Spinal cord (tissue), 9 donors: ENCODE measurements at regions not wholly inside any gene's neighbourhood (a gene's known extent, or its start where the extent isn't known, plus 50 kb on each side); places are given as distances from the start of the nearest gene placed in this dataset.

Experiments
- DNase-seq, 6 donors: peaks; one replicate each; pipeline versions ENCODE4 v3.0.0 to v3.0.0-alpha.2; 2013 to 2015; ENCODE audit warnings: low spot score in 6 of 6, low read depth in 4 of 6
- H3K27ac ChIP-seq: one replicate; pipeline ENCODE4 v1.5.1; 2013; ENCODE audit warnings: low read depth, low read length, control low read depth
- H3K27me3 ChIP-seq: one replicate; pipeline ENCODE4 v1.6.1; 2013; ENCODE audit warnings: low read length; ENCODE audit not compliant: control insufficient read depth, insufficient read depth
- H3K36me3 ChIP-seq: one replicate; pipeline ENCODE4 v1.6.1; 2013; ENCODE audit warnings: low read length; ENCODE audit not compliant: control insufficient read depth, insufficient read depth
- H3K4me1 ChIP-seq: one replicate; pipeline ENCODE4 v1.6.1; 2013; ENCODE audit warnings: low read length; ENCODE audit not compliant: control insufficient read depth, insufficient read depth
- H3K4me3 ChIP-seq: one replicate; pipeline ENCODE4 v1.5.1; 2013; ENCODE audit warnings: low read depth, low read length, control low read depth
- H3K9me3 ChIP-seq: one replicate; pipeline ENCODE4 v1.6.1; 2013; ENCODE audit warnings: low read length; ENCODE audit not compliant: control insufficient read depth, insufficient read depth
- WGBS: methylation state at CpG from one replicate; pipeline ENCODE4 v1.1.5; 2013; ENCODE audit warnings: missing lambda C conversion rate; ENCODE audit not compliant: insufficient coverage; 5-methylcytosine and 5-hydroxymethylcytosine counted together
- donor health status: healthy.

DNA sequence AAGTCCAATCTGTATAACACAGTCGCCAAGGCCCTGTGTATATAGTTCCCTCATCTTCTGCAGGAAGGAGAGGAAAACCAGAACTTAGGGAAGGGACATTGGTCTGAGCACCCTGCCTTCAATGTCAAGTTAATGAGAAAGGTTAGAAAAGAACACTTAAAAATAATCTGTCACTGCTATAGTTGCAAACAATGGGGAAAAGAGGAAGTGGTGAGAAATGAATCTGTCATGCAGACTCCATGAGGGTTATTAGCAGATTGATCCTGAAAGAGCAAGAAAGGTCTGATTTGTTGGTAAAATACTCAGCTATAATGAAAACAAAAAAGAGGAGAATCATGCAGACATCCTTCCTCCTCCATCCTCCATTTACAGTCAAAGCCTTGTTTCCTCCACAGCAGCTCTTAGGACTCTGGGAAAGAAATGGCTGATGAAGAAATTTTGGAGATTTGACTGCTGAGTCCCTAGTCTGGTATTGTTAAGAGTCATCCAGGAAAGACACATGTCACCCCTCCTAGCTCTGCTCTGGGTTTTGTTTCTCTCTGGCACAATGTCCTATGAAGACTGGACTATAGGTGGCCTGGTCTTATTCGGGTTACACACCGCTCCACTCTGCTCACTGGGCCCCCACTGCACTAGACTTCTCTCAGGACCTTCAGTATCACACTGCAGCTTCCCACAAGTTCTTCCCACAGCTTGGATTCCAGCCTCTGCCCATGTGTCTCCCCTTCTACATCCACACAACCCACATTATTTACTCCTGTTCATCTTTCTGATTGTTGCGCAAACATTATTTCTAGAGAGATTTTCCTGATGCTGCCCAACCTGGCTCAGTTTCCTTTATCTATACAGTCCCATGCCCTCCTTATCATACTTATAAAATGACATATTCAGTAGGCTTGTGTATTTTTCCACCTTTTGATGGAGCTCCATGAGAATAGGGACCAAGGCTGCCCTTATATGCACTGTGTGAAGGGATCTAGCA lies 56.5 kb upstream of the XYLT1 start:
- H3K4me3 ChIP-seq: no peak overlapping the region
- DNase-seq: no peak
- H3K27ac ChIP-seq: no peak overlapping the region
- no peaks in the 10 kb centered on the region for H3K27me3 ChIP-seq
- 97% methylated on average over 2 of the region's 4 CpGs for WGBS
- no peaks in the 10 kb centered on the region for H3K4me1 ChIP-seq
- no peaks in the 10 kb centered on the region for H3K9me3 ChIP-seq
- H3K36me3 ChIP-seq: no peaks in the 10 kb centered on the region

DNA sequence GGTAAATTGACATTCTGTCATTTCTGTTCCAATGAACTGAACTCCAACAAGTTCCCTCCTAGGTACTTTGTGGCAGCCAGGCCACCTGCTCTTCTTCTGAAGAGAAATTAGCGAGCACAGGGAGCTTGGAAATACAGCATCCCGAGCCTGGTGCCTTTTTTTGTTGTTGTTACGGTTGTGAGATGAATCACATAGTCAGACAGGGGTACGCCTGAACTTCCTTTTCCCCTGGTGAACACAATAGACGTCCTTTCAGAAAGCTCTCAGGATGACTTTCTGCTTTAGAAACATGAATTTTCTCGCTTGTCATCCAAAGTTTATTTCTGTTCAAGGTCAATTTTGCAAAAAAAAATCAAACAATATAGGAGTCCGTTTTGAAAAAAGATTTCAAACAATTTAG lies 53.9 kb upstream of the XYLT1 start:
- Histone ChIP-seq H3K27me3 (no peaks in the 10 kb centered on the region), H3K4me3 (no peak overlapping the region), H3K4me1 (no peaks in the 10 kb centered on the region), H3K36me3 (no peaks in the 10 kb centered on the region), H3K9me3 (no peaks in the 10 kb centered on the region), H3K27ac (no peak overlapping the region)
- peak in 1 of 6 donors; percentile 16 for DNase-seq
- WGBS: 73% methylated on average over 4 of the region's 7 CpGs

DNA sequence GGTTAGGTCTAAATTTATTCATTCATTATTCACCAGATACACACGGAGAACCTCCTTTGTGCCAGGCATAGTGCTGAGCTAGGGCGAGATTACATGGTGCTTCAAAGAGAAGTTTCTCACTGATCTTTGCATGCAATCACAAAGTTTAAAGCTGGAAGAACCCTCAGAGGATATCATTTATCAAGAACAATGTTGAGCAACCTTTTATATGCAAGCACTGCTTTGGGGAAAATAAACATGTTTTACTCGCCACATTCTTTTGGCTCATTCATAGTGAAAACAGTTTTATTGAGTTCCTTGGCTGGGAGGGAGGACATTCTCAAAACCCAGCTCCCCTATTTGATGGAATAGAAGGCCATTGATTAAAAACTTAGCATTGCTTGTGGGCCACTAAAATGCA lies 49.8 kb upstream of the XYLT1 start:
- no CpG with 5 or more reads among the region's 3 CpGs for WGBS
- H3K9me3 ChIP-seq: no peaks in the 10 kb centered on the region
- H3K4me1 ChIP-seq: no peaks in the 10 kb centered on the region
- H3K27ac ChIP-seq: no peak overlapping the region
- no peaks in the 10 kb centered on the region for H3K36me3 ChIP-seq
- no peak for DNase-seq
- H3K4me3 ChIP-seq: no peak overlapping the region
- no peaks in the 10 kb centered on the region for H3K27me3 ChIP-seq
